ENCODE measurements at regions not wholly inside any gene's neighbourhood (a gene's known extent, or its start where the extent isn't known, plus 50 kb on each side); places are given as distances from the start of the nearest gene placed in this dataset.

- TF ChIP-seq YY1 (IDR thresholded peaks at IDR 0.05; ENCODE audit: extremely low read depth, insufficient replicate concordance, low read depth, low read length) = no peak
- TF ChIP-seq CEBPB (IDR thresholded peaks at IDR 0.05; ENCODE audit: low read depth) = no peak
- TF ChIP-seq ZBTB33 (IDR thresholded peaks at IDR 0.05; ENCODE audit: extremely low read depth, insufficient replicate concordance, low read length) = no peak
- no peak for TF ChIP-seq CTCF (IDR thresholded peaks at IDR 0.05 in 2 of 3, conservative IDR thresholded peaks at IDR 0.05 in 1 of 3; ENCODE audit: borderline replicate concordance in 1 of 3, insufficient read depth in 1 of 3, low read depth in 2 of 3, low read length in 2 of 3)
- TF ChIP-seq RAD21 (IDR thresholded peaks at IDR 0.05; ENCODE audit: low read depth) = no peak
- no peak for TF ChIP-seq POLR2A (IDR thresholded peaks at IDR 0.05; ENCODE audit: borderline replicate concordance, extremely low read depth, insufficient read depth, insufficient read length)
- TF ChIP-seq POLR2AphosphoS5 (IDR thresholded peaks at IDR 0.05; ENCODE audit: low read depth, low read length) = no peak
- no peak for TF ChIP-seq EZH2 (IDR thresholded peaks at IDR 0.05)
- TF ChIP-seq CBX3 (IDR thresholded peaks at IDR 0.05; ENCODE audit: low read depth) = no peak
Observed at GRCh38 chr9:84490206-84490841, 149.8 kb upstream of the SLC28A3 start.

Data from HCT116 (cell line).